ENCODE measurements at regions not wholly inside any gene's neighbourhood (a gene's known extent, or its start where the extent isn't known, plus 50 kb on each side); places are given as distances from the start of the nearest gene placed in this dataset.

DNA sequence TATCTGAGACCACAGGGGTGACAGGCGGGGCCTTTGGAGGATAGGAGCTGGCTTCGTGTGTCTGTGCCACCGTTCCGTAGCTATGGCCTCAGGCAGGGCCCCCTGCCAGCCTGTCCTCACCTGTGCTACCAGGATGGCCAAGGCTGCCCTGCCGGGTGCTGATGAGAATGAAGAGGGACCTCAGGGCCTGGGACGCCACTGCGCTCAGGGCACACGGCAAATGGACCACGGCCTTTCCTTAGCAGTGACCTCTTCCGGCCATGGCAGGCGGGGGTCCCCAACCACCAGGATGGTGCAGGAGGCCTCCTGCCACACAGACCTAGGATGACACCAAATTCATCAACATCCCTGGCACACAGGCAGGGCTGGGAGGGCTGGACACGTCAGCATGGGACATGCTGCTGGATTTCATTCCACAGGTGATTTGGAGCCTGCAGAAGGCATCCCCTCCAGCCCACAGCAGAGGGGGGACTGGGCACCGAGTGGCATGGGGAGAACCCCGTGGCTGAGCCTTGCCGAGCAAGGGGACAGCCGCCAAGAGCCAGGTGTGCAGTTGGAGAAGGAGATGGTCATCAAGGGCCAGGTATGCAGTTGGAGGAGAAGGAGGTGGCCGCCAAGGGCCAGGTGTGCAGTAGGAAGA lies 1321.0 kb downstream of the BRD1 start (continued):
- TF ChIP-seq, protein P1, sequence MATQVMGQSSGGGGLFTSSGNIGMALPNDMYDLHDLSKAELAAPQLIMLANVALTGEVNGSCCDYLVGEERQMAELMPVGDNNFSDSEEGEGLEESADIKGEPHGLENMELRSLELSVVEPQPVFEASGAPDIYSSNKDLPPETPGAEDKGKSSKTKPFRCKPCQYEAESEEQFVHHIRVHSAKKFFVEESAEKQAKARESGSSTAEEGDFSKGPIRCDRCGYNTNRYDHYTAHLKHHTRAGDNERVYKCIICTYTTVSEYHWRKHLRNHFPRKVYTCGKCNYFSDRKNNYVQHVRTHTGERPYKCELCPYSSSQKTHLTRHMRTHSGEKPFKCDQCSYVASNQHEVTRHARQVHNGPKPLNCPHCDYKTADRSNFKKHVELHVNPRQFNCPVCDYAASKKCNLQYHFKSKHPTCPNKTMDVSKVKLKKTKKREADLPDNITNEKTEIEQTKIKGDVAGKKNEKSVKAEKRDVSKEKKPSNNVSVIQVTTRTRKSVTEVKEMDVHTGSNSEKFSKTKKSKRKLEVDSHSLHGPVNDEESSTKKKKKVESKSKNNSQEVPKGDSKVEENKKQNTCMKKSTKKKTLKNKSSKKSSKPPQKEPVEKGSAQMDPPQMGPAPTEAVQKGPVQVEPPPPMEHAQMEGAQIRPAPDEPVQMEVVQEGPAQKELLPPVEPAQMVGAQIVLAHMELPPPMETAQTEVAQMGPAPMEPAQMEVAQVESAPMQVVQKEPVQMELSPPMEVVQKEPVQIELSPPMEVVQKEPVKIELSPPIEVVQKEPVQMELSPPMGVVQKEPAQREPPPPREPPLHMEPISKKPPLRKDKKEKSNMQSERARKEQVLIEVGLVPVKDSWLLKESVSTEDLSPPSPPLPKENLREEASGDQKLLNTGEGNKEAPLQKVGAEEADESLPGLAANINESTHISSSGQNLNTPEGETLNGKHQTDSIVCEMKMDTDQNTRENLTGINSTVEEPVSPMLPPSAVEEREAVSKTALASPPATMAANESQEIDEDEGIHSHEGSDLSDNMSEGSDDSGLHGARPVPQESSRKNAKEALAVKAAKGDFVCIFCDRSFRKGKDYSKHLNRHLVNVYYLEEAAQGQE (IDR thresholded peaks at IDR 0.05; ENCODE audit: unreplicated experiment) = no peak
- no peak for TF ChIP-seq CTCF (conservative IDR thresholded peaks at IDR 0.05; ENCODE audit: low read depth in 2 of 2)
- TF ChIP-seq ZNF114 (CRISPR knock-in tag; IDR thresholded peaks at IDR 0.05) = no peak
- TF ChIP-seq EZH2 (IDR thresholded peaks at IDR 0.05; ENCODE audit: low read depth, unreplicated experiment) = no peak
- no peak for TF ChIP-seq CREB1 (CRISPR knock-in tag; IDR thresholded peaks at IDR 0.05; ENCODE audit: low read depth)
- TF ChIP-seq STAT1 (IDR thresholded peaks at IDR 0.05; ENCODE audit: unreplicated experiment) = no peak

DNA sequence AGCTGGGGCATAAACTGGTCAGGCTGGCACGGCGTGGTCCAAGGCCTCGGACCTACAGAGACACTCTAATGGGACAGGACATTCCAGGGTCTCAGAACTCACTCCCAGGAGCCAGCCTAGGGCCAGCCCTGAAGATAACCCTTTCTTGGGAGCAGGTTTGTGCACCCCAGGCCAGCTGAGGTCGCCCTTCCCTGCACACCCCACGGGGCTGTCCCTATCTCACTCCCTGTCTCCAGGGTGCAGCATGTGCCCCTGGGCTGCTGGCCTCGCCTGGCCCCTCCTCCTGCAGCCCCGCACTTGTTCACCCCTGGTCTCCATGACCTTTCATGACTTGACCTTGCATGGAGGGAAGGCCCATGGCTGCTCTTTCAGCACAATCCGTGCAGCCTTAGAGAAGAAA lies 1321.8 kb downstream of the BRD1 start:
- Mint-ChIP-seq H3K4me3 (no peak overlapping the region), H3K27ac (no peak overlapping the region; the same call in 1 of the 2 replicates), H3K36me3 (ENCODE audit: low read depth) (no peaks in the 10 kb centered on the region), H3K9me3 (no peaks in the 10 kb centered on the region; the same call in 2 of the 3 replicates), H3K4me1 (peaks cover 22% of the 10 kb centered on the region), H3K27me3 (ENCODE audit: insufficient read depth, low read depth, poor library complexity) (peaks cover 3% of the 10 kb centered on the region)
- Histone ChIP-seq H3F3A (replicated peaks; ENCODE audit: low read depth) (no peaks in the 10 kb centered on the region), H3K36me3 (ENCODE audit: insufficient read depth) (no peaks in the 10 kb centered on the region; the same call in 1 of the 2 replicates), H3K27ac (ENCODE audit: low read depth) (no peak overlapping the region), H2AFZ (no peak overlapping the region), H3K9me2 (ENCODE audit: insufficient read depth) (no peaks in the 10 kb centered on the region), H3K4me3 (no peak overlapping the region), H3K4me1 (ENCODE audit: insufficient read depth) (no peaks in the 10 kb centered on the region), H4K20me1 (replicated peaks; ENCODE audit: insufficient read depth) (no peaks in the 10 kb centered on the region), H3K4me2 (no peak overlapping the region), H3K79me2 (replicated peaks; ENCODE audit: insufficient read depth) (no peaks in the 10 kb centered on the region), H3K27me3 (ENCODE audit: insufficient read depth) (no peaks in the 10 kb centered on the region)
- no peak for TF ChIP-seq NANOG (IDR thresholded peaks at IDR 0.05; ENCODE audit: borderline replicate concordance)
- DNase-seq (ENCODE audit: low spot score) (no peak), ATAC-seq (no peak)

All from GM23338 (cell line).